Spleen (tissue), 11 donors: ENCODE measurements at regions not wholly inside any gene's neighbourhood (a gene's known extent, or its start where the extent isn't known, plus 50 kb on each side); places are given as distances from the start of the nearest gene placed in this dataset.

ENCODE experiments used
- DNase-seq: peaks from one replicate; pipeline ENCODE4 v3.0.0-alpha.2; 2020
- H3K27ac ChIP-seq, 8 donors: fragments of 200-600 bp; sonication (generic) in 7 of 8; 1 replicate in 4 of 8; 2 replicates in 4 of 8; pipeline versions ENCODE4 v1.5.0 to v1.8.0; 2016 to 2021; ENCODE audit warnings: inconsistent platforms in 4 of 8, mild to moderate bottlenecking in 4 of 8, moderate library complexity in 1 of 8
- H3K27me3 ChIP-seq, 7 donors: fragments of 200-600 bp; sonication (generic) in 6 of 7; replicated peaks in 1 of 7; 1 replicate in 4 of 7; 2 replicates in 3 of 7; pipeline versions ENCODE4 v1.5.0 to v1.8.0; 2016 to 2021; ENCODE audit warnings: inconsistent platforms in 3 of 7, mild to moderate bottlenecking in 1 of 7
- H3K36me3 ChIP-seq, 6 donors: fragments of 200-600 bp; sonication (generic) in 5 of 6; 1 replicate in 4 of 6; 2 replicates in 2 of 6; pipeline versions ENCODE4 v1.5.0 to v1.8.0; 2016 to 2021; ENCODE audit warnings: inconsistent platforms in 2 of 6
- H3K4me1 ChIP-seq, 6 donors: fragments of 200-600 bp; sonication (generic) in 5 of 6; 1 replicate in 3 of 6; 2 replicates in 3 of 6; pipeline versions ENCODE4 v1.5.0 to v1.8.0; 2016 to 2021; ENCODE audit warnings: inconsistent platforms in 3 of 6
- H3K4me3 ChIP-seq, 8 donors: fragments of 200-600 bp; sonication (generic) in 7 of 8; 1 replicate in 4 of 8; 2 replicates in 4 of 8; pipeline versions ENCODE4 v1.5.0 to v1.8.0; 2016 to 2021; ENCODE audit warnings: inconsistent platforms in 4 of 8, mild to moderate bottlenecking in 4 of 8, moderate library complexity in 2 of 8
- H3K9me3 ChIP-seq, 8 donors: fragments of 200-600 bp; sonication (generic) in 7 of 8; 1 replicate in 4 of 8; 2 replicates in 4 of 8; pipeline versions ENCODE4 v1.5.0 to v1.8.0; 2016 to 2021; ENCODE audit warnings: inconsistent platforms in 4 of 8
- CTCF ChIP-seq, 11 experiments: fragments of 200-600 bp in 7 of 11; fragments of 450-650 bp in 4 of 11; sonication (generic) in 4 of 11; IDR thresholded peaks in 8 of 11; conservative IDR thresholded peaks in 3 of 11; 1 replicate in 7 of 11; 2 replicates in 4 of 11; pipeline versions ENCODE4 v1.4.0 to v1.8.0; 2016 to 2021; ENCODE audit warnings: antibody characterized with exemption in 11 of 11, inconsistent platforms in 4 of 11, mild to moderate bottlenecking in 1 of 11
- POLR2A ChIP-seq, 3 donors: fragments of 450-650 bp; IDR thresholded peaks; one replicate each; pipeline ENCODE4 v1.5.1; 2017; ENCODE audit warnings: antibody characterized with exemption in 3 of 3, mild to moderate bottlenecking in 1 of 3
- POLR2AphosphoS5 ChIP-seq, 3 donors: sonication (generic); formaldehyde crosslinking; IDR thresholded peaks; one replicate each; pipeline ENCODE4 v1.5.1; 2017; ENCODE audit warnings: antibody characterized with exemption in 3 of 3
- WGBS, 5 donors: extraction: QIAGEN DNeasy Blood & Tissue Kit in 3 of 5; methylation state at CpG; one replicate each; pipeline versions ENCODE4 v1.1.5 to v1.1.7; 2013 to 2018; 5-methylcytosine and 5-hydroxymethylcytosine counted together
- intact Hi-C: fragments of 100-400 bp; cut with DNase I; formaldehyde crosslinking; loops from one replicate; pipeline ENCODE4 v1.15.0; 2023; ENCODE audit warnings: low total_unique reads
- donor health status: healthy with polysubstance abuse.
- donor health status: DM: no; HTN: no; CAD: no; lungs with moderate emphysema.
- donor health status: DM: no; HTN: no; CAD: no.
- donor health status: Bipolar disorder and iron deficiency.
- donor health status: healthy.
- donor health status: DM: no; HTN: no; CAD: no.
- donor health status: DM: yes; HTN: yes; CAD: no.

GRCh38 chr11:29256580-29256979 is 760.2 kb downstream of the KCNA4 start:
- no peaks in the 10 kb centered on the region for H3K27me3 ChIP-seq
- intact Hi-C loops, result no loop called here
- H3K36me3 ChIP-seq, result no peaks in the 10 kb centered on the region
- WGBS, 5 donors, result 0% methylated on average over 1 of the region's 1 CpG
- no peak overlapping the region for H3K4me3 ChIP-seq
- no peak for TF ChIP-seq POLR2AphosphoS5 (IDR thresholded peaks at IDR 0.05)
- TF ChIP-seq CTCF (IDR thresholded peaks at IDR 0.05 in 8 of 11, conservative IDR thresholded peaks at IDR 0.05 in 3 of 11), result no peak
- no peak for TF ChIP-seq POLR2A (IDR thresholded peaks at IDR 0.05)
- H3K27ac ChIP-seq, result no peak overlapping the region
- peaks cover 0 to 16% (median 3%) of the 10 kb centered on the region in 8 donors for H3K9me3 ChIP-seq
- no peaks in the 10 kb centered on the region for H3K4me1 ChIP-seq
- no peak for DNase-seq

GRCh38 chr11:29255401-29255800 is 761.4 kb downstream of the KCNA4 start:
- Histone ChIP-seq H3K9me3 (peaks cover 0 to 18% (median 3%) of the 10 kb centered on the region in 8 donors), H3K27me3 (no peaks in the 10 kb centered on the region), H3K4me3 (no peak overlapping the region), H3K36me3 (no peaks in the 10 kb centered on the region), H3K27ac (no peak overlapping the region), H3K4me1 (no peaks in the 10 kb centered on the region)
- no peak for DNase-seq
- intact Hi-C loops, result no loop called here
- WGBS, 5 donors, result 87 to 91% (median 89%) methylated on average over 2 of the region's 2 CpGs
- TF ChIP-seq CTCF (IDR thresholded peaks at IDR 0.05 in 8 of 11, conservative IDR thresholded peaks at IDR 0.05 in 3 of 11) (no peak), POLR2AphosphoS5 (IDR thresholded peaks at IDR 0.05) (no peak), POLR2A (IDR thresholded peaks at IDR 0.05) (no peak)

- TF ChIP-seq CTCF (IDR thresholded peaks at IDR 0.05 in 8 of 11, conservative IDR thresholded peaks at IDR 0.05 in 3 of 11), result no peak
- Histone ChIP-seq H3K4me1 (no peaks in the 10 kb centered on the region), H3K4me3 (no peak overlapping the region), H3K36me3 (no peaks in the 10 kb centered on the region), H3K9me3 (peaks cover 0 to 15% (median 3%) of the 10 kb centered on the region in 8 donors), H3K27ac (no peak overlapping the region), H3K27me3 (no peaks in the 10 kb centered on the region)
- intact Hi-C loops, result no loop called here
- WGBS, 5 donors, result 55 to 74% (median 64%) methylated on average over 4 of the region's 4 CpGs
- no peak for DNase-seq
Observed at GRCh38 chr11:29251738-29252137, 765.1 kb downstream of the KCNA4 start.

- no peaks in the 10 kb centered on the region for H3K36me3 ChIP-seq
- H3K27ac ChIP-seq, result no peak overlapping the region
- no peaks in the 10 kb centered on the region for H3K27me3 ChIP-seq
- intact Hi-C loops, result no loop called here
- no peak for DNase-seq
- 72 to 80% (median 77%) methylated on average over 2 of the region's 2 CpGs for WGBS, 5 donors
- H3K9me3 ChIP-seq, result peaks cover 0 to 11% (median 2%) of the 10 kb centered on the region in 8 donors
- no peaks in the 10 kb centered on the region for H3K4me1 ChIP-seq
- TF ChIP-seq POLR2A (IDR thresholded peaks at IDR 0.05) (no peak), CTCF (IDR thresholded peaks at IDR 0.05 in 8 of 11, conservative IDR thresholded peaks at IDR 0.05 in 3 of 11) (no peak), POLR2AphosphoS5 (IDR thresholded peaks at IDR 0.05) (no peak)
- no peak overlapping the region for H3K4me3 ChIP-seq
Observed at GRCh38 chr11:29249713-29250112, 767.1 kb downstream of the KCNA4 start.
